ENCODE measurements at regions not wholly inside any gene's neighbourhood (a gene's known extent, or its start where the extent isn't known, plus 50 kb on each side); places are given as distances from the start of the nearest gene placed in this dataset.

GRCh38 chr15:100721758-100722550, 119.6 kb downstream of the ASB7 start:
- POLR2A ChIA-PET, result no interaction called here

More at GRCh38 chr15:100721758-100722550, 119.6 kb downstream of the ASB7 start:
- no peaks in the 10 kb centered on the region for H4K20me1 ChIP-seq (ENCODE audit: insufficient read depth)
- H3K9ac ChIP-seq, result peak overlapping the region; percentile 85
- no peaks in the 10 kb centered on the region for H3K9me3 ChIP-seq
- no peaks in the 10 kb centered on the region for H3K36me3 ChIP-seq (replicated peaks in 1 of 2; ENCODE audit: control insufficient read depth in 1 of 2, insufficient read depth in 2 of 2, low read length in 1 of 2)
- no peak for DNase-seq
- no peaks in the 10 kb centered on the region for H3K27me3 ChIP-seq (ENCODE audit: insufficient read depth)
- no peaks in the 10 kb centered on the region for H3K79me2 ChIP-seq (ENCODE audit: insufficient read depth)
- WGBS (ENCODE audit: low lambda C conversion rate), result 31% methylated on average over 12 of the region's 12 CpGs
- no peaks in the 10 kb centered on the region for H3K9me2 ChIP-seq
- TF ChIP-seq TCF12 (IDR thresholded peaks at IDR 0.05) (peak; percentile 82), PBX3 (IDR thresholded peaks at IDR 0.05) (peak; percentile 88), FOSL2 (IDR thresholded peaks at IDR 0.05; ENCODE audit: borderline replicate concordance, low read depth) (peak; percentile 98), JUND (IDR thresholded peaks at IDR 0.05) (peak; percentile 97), TEAD4 (IDR thresholded peaks at IDR 0.05; ENCODE audit: borderline replicate concordance, insufficient read depth) (peak; percentile 83), NRF1 (IDR thresholded peaks at IDR 0.05; ENCODE audit: low read depth, low read length) (no peak), MAX (IDR thresholded peaks at IDR 0.05; ENCODE audit: low read depth) (peak; percentile 61), FOXM1 (IDR thresholded peaks at IDR 0.05; ENCODE audit: low read depth) (0 out of 2 replicates have a peak, but pooled peaks have one; percentile 44), CHD2 (IDR thresholded peaks at IDR 0.05; ENCODE audit: low read length, partially characterized antibody) (no peak), TAF1 (IDR thresholded peaks at IDR 0.05; ENCODE audit: borderline replicate concordance, low read depth, low read length) (no peak), GABPA (IDR thresholded peaks at IDR 0.05; ENCODE audit: low read depth) (no peak), EP300 (IDR thresholded peaks at IDR 0.05; ENCODE audit: borderline replicate concordance in 1 of 2, low read depth in 1 of 2, low read length in 1 of 2) (peak in 1 of 2 experiments; percentile 80; a peak in 2 of 4 replicates), NFIC (IDR thresholded peaks at IDR 0.05; ENCODE audit: borderline replicate concordance) (peak; percentile 56; the same call in 1 of the 2 replicates), ZBTB33 (IDR thresholded peaks at IDR 0.05; ENCODE audit: borderline replicate concordance, low read depth) (peak; percentile 62; the same call in 1 of the 2 replicates), YY1 (IDR thresholded peaks at IDR 0.05; ENCODE audit: low read depth) (peak; percentile 63; the same call in 1 of the 2 replicates), POLR2AphosphoS5 (IDR thresholded peaks at IDR 0.05; ENCODE audit: low read depth, low read length) (peak; percentile 47; the same call in 1 of the 2 replicates), RAD21 (IDR thresholded peaks at IDR 0.05; ENCODE audit: low read length) (no peak), MXI1 (IDR thresholded peaks at IDR 0.05; ENCODE audit: low read depth, low read length) (0 out of 2 replicates have a peak, but pooled peaks have one; percentile 31), SIN3A (IDR thresholded peaks at IDR 0.05; ENCODE audit: borderline replicate concordance, low read depth, low read length) (peak; percentile 57; the same call in 1 of the 2 replicates), ELF1 (IDR thresholded peaks at IDR 0.05) (no peak), MEF2A (IDR thresholded peaks at IDR 0.05; ENCODE audit: borderline replicate concordance, low read depth) (peak; percentile 64; the same call in 1 of the 2 replicates), RXRA (IDR thresholded peaks at IDR 0.05; ENCODE audit: borderline replicate concordance, low read depth) (peak; percentile 64; the same call in 1 of the 2 replicates)
- TF ChIP-seq, protein P1, sequence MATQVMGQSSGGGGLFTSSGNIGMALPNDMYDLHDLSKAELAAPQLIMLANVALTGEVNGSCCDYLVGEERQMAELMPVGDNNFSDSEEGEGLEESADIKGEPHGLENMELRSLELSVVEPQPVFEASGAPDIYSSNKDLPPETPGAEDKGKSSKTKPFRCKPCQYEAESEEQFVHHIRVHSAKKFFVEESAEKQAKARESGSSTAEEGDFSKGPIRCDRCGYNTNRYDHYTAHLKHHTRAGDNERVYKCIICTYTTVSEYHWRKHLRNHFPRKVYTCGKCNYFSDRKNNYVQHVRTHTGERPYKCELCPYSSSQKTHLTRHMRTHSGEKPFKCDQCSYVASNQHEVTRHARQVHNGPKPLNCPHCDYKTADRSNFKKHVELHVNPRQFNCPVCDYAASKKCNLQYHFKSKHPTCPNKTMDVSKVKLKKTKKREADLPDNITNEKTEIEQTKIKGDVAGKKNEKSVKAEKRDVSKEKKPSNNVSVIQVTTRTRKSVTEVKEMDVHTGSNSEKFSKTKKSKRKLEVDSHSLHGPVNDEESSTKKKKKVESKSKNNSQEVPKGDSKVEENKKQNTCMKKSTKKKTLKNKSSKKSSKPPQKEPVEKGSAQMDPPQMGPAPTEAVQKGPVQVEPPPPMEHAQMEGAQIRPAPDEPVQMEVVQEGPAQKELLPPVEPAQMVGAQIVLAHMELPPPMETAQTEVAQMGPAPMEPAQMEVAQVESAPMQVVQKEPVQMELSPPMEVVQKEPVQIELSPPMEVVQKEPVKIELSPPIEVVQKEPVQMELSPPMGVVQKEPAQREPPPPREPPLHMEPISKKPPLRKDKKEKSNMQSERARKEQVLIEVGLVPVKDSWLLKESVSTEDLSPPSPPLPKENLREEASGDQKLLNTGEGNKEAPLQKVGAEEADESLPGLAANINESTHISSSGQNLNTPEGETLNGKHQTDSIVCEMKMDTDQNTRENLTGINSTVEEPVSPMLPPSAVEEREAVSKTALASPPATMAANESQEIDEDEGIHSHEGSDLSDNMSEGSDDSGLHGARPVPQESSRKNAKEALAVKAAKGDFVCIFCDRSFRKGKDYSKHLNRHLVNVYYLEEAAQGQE (IDR thresholded peaks at IDR 0.05; ENCODE audit: low read depth, low read length), result no peak
- peak overlapping the region; percentile 85 for H3K4me2 ChIP-seq
- H2AFZ ChIP-seq (ENCODE audit: low read depth), result no peak overlapping the region
- H3K27ac ChIP-seq (ENCODE audit: low read depth in 2 of 2, low read length in 1 of 2), result peak overlapping the region in 1 of 2 experiments; percentile 100; a peak in 3 of 4 replicates
- H3F3A ChIP-seq (replicated peaks; ENCODE audit: insufficient read depth), result peaks cover 24% of the 10 kb centered on the region
- CTCF ChIA-PET, result interaction anchor here (0.7 to 2.0 kb wide), 2 partner anchors 10 to 50 kb away, joined by 3 to 5 read pairs; no protein-coding TSS in a partner anchor
- peaks cover 6 to 35% of the 10 kb centered on the region in 2 experiments; a peak in 3 of 4 replicates for H3K4me1 ChIP-seq (ENCODE audit: control insufficient read depth in 1 of 2, insufficient read depth in 2 of 2, low read depth in 1 of 2, low read length in 1 of 2)
- peak overlapping the region in 1 of 2 experiments; percentile 44; a peak in 2 of 4 replicates for H3K4me3 ChIP-seq (ENCODE audit: low read depth in 2 of 2, low read length in 1 of 2)
